Sigmoid colon (tissue), 4 donors: ENCODE measurements at regions not wholly inside any gene's neighbourhood (a gene's known extent, or its start where the extent isn't known, plus 50 kb on each side); places are given as distances from the start of the nearest gene placed in this dataset.

ENCODE experiments used
- EP300 ChIP-seq, 4 donors: sonication (generic); formaldehyde crosslinking; IDR thresholded peaks; one replicate each; pipeline ENCODE4 v1.6.1; 2017; ENCODE audit warnings: antibody characterized with exemption in 4 of 4
- POLR2AphosphoS5 ChIP-seq, 4 donors: sonication (generic); formaldehyde crosslinking; IDR thresholded peaks; one replicate each; pipeline ENCODE4 v1.6.1; 2017; ENCODE audit warnings: antibody characterized with exemption in 4 of 4
- TF ChIP-seq, protein P1 (sequence below), 4 experiments: fragments of 450-650 bp in 3 of 4; fragments of 200-600 bp in 1 of 4; IDR thresholded peaks; one replicate each; pipeline ENCODE4 v1.5.1; 2016 to 2019; ENCODE audit warnings: antibody characterized with exemption in 4 of 4, mild to moderate bottlenecking in 3 of 4, moderate library complexity in 2 of 4

DNA sequence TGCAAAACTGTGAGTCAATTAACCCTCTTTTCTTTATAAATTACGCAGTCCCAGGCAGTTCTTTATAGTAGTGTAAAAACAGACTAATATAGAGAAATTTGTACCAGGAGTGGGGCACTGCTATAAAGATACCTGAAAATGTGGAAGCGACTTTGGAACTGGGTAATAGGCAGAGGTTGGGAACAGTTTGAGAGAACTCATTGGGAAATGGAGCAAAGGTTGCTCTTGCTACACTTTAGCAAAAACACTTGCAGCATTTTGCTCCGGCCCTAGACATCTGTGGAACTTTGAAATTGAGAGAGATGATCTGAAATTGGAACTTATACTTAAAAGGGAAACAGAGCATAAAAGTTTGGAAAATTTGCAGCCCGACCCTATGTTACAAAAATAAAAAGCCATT lies 810.9 kb downstream of the LTN1 start:
- TF ChIP-seq, protein P1, sequence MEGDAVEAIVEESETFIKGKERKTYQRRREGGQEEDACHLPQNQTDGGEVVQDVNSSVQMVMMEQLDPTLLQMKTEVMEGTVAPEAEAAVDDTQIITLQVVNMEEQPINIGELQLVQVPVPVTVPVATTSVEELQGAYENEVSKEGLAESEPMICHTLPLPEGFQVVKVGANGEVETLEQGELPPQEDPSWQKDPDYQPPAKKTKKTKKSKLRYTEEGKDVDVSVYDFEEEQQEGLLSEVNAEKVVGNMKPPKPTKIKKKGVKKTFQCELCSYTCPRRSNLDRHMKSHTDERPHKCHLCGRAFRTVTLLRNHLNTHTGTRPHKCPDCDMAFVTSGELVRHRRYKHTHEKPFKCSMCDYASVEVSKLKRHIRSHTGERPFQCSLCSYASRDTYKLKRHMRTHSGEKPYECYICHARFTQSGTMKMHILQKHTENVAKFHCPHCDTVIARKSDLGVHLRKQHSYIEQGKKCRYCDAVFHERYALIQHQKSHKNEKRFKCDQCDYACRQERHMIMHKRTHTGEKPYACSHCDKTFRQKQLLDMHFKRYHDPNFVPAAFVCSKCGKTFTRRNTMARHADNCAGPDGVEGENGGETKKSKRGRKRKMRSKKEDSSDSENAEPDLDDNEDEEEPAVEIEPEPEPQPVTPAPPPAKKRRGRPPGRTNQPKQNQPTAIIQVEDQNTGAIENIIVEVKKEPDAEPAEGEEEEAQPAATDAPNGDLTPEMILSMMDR (IDR thresholded peaks at IDR 0.05): no peak
- no peak for TF ChIP-seq POLR2AphosphoS5 (IDR thresholded peaks at IDR 0.05)
- TF ChIP-seq EP300 (IDR thresholded peaks at IDR 0.05): no peak
